ENCODE measurements at regions not wholly inside any gene's neighbourhood (a gene's known extent, or its start where the extent isn't known, plus 50 kb on each side); places are given as distances from the start of the nearest gene placed in this dataset.

DNA sequence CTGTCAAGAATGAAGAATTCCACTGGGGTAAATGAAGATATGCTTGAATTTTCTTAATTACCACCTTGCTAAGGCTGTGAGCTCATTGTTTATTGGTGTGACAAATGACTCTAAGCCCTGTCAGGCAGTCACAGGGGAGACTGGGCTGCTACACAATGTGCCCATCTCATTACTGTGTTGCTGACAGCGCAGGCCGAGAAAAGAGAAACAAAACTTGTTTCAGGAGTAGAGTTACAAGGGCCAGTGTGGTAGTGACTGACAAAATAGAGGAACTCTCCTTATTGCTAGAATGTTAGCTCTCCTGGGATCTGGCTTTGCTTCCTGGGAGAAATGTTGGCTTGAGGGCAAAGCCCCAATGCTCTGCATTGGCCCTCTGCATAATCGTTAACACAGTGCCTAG, 130.4 kb upstream of the CRBN start:
- no peak for TF ChIP-seq POLR2A (IDR thresholded peaks at IDR 0.05)
- TF ChIP-seq, protein P1, sequence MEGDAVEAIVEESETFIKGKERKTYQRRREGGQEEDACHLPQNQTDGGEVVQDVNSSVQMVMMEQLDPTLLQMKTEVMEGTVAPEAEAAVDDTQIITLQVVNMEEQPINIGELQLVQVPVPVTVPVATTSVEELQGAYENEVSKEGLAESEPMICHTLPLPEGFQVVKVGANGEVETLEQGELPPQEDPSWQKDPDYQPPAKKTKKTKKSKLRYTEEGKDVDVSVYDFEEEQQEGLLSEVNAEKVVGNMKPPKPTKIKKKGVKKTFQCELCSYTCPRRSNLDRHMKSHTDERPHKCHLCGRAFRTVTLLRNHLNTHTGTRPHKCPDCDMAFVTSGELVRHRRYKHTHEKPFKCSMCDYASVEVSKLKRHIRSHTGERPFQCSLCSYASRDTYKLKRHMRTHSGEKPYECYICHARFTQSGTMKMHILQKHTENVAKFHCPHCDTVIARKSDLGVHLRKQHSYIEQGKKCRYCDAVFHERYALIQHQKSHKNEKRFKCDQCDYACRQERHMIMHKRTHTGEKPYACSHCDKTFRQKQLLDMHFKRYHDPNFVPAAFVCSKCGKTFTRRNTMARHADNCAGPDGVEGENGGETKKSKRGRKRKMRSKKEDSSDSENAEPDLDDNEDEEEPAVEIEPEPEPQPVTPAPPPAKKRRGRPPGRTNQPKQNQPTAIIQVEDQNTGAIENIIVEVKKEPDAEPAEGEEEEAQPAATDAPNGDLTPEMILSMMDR (IDR thresholded peaks at IDR 0.05): no peak
- no peak for DNase-seq
- no peaks in the 10 kb centered on the region for H3K4me1 ChIP-seq
- no peaks in the 10 kb centered on the region for H3K36me3 ChIP-seq
- no peak overlapping the region for H3K4me3 ChIP-seq
- H3K27ac ChIP-seq: no peak overlapping the region
- no peaks in the 10 kb centered on the region for H3K27me3 ChIP-seq
- H3K9me3 ChIP-seq: no peaks in the 10 kb centered on the region

DNA sequence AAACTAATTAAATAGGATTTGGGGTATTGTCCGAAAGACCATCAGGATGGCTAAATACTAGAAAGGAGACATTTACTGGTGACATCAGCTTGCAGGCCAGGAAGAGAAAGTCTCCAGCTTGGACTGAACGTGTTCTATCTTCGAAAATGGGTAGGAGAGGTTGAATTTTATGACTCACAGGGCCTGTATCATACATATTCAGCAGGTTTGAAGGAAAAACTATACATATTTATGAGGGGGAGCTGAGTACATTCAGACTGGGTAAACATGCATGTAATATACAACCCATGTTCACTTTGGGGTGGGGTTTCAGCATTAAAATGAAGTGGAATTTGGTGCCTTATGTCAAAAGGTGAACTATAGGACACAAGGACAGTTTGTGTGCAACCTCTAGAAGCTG, 129.3 kb upstream of the CRBN start:
- no peak for DNase-seq
- no peak for TF ChIP-seq POLR2A (IDR thresholded peaks at IDR 0.05)
- TF ChIP-seq, protein P1 (IDR thresholded peaks at IDR 0.05): no peak
- no peaks in the 10 kb centered on the region for H3K9me3 ChIP-seq
- no peak overlapping the region for H3K4me3 ChIP-seq
- H3K4me1 ChIP-seq: no peaks in the 10 kb centered on the region
- H3K27me3 ChIP-seq: no peaks in the 10 kb centered on the region
- H3K36me3 ChIP-seq: no peaks in the 10 kb centered on the region
- no peak overlapping the region for H3K27ac ChIP-seq

DNA sequence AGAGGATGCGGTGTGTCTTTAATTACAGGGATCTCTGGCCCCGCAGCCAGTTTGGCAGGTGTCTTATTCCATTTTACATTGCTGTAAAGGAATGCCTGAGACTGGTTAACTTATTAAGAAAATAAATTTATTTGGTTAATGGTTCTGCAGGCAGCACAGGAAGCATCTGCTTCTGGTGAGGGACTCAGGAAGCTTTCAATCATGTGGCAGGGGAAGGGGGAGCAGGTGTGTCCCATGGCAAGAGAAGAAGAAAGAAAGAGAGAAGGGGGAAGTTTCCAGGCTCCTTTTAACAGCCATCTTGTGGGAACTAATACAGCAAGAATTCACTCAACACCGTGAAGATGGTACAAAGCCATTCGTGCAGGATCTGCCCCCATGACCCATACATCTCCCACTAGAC, 128.0 kb upstream of the CRBN start:
- H3K9me3 ChIP-seq: no peaks in the 10 kb centered on the region
- no peaks in the 10 kb centered on the region for H3K36me3 ChIP-seq
- H3K4me1 ChIP-seq: no peaks in the 10 kb centered on the region
- H3K27ac ChIP-seq: no peak overlapping the region
- TF ChIP-seq, protein P1 (IDR thresholded peaks at IDR 0.05): no peak
- TF ChIP-seq POLR2A (IDR thresholded peaks at IDR 0.05): no peak
- no peaks in the 10 kb centered on the region for H3K27me3 ChIP-seq
- H3K4me3 ChIP-seq: no peak overlapping the region
- DNase-seq: no peak

DNA sequence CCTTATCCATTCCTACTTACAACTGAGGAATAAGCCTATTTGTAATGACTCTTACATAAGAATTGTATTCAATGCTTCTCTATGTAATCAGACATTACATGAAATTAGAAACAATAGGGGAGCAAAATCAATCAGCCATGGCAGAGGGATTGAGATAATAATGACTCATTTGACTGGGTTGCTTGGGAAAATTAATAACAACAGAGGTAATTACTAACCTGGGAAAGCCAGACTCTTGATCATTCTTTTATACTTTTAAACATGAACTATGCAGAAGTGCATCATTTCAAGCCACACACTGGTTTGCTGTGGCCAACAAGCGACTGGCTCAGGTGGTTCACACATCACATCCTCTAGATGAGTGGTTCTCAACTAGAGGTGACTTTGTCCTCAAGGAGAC, 126.3 kb upstream of the CRBN start:
- H3K4me1 ChIP-seq: no peaks in the 10 kb centered on the region
- no peak overlapping the region for H3K4me3 ChIP-seq
- no peaks in the 10 kb centered on the region for H3K36me3 ChIP-seq
- H3K27me3 ChIP-seq: no peaks in the 10 kb centered on the region
- H3K27ac ChIP-seq: no peak overlapping the region
- H3K9me3 ChIP-seq: no peaks in the 10 kb centered on the region
- TF ChIP-seq, protein P1 (IDR thresholded peaks at IDR 0.05): no peak
- TF ChIP-seq POLR2A (IDR thresholded peaks at IDR 0.05): no peak
- no peak for DNase-seq

DNA sequence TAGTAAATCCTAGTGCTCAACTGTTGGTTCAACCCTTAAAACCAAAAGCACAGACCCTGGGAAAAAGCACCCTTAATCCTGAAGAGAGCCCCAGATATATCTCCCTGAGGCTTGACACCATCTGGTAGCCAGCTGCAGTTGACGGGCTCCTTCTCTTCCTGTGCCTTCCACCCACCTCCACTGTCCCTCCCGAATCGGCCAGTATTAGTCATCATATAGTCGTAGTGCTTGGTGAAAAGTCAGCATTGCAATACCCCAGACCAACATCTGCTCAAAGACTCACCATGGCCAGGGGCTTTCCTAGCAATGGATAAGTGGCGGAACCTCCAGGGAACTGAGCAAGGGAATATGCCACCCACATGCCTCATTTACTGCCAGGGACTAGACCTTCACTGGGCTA, 125.6 kb upstream of the CRBN start:
- no peaks in the 10 kb centered on the region for H3K4me1 ChIP-seq
- no peak overlapping the region for H3K27ac ChIP-seq
- no peak for DNase-seq
- H3K4me3 ChIP-seq: no peak overlapping the region
- no peaks in the 10 kb centered on the region for H3K36me3 ChIP-seq
- no peaks in the 10 kb centered on the region for H3K9me3 ChIP-seq
- no peaks in the 10 kb centered on the region for H3K27me3 ChIP-seq
- TF ChIP-seq, protein P1 (IDR thresholded peaks at IDR 0.05): no peak
- TF ChIP-seq POLR2A (IDR thresholded peaks at IDR 0.05): no peak

DNA sequence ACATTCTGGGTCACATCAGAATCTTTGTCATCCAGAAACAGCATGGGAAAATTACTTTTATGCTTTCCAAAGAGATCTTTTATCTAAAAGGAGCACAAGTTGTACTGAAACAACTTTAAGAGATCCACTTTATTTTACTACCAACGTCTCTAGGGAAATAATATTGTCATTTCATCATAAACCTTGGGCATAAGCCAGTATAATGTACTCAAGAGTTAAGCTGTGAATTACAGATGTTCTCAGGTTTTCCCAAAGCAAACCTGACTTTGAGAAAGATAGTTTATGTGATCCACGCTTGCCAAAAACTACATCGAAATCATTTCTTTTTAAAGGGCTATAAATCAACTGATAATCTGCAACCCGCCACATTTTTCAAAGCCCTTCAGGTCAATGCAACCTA, 124.1 kb upstream of the CRBN start:
- Histone ChIP-seq H3K9me3 (no peaks in the 10 kb centered on the region), H3K36me3 (no peaks in the 10 kb centered on the region), H3K27ac (no peak overlapping the region), H3K27me3 (no peaks in the 10 kb centered on the region), H3K4me3 (no peak overlapping the region), H3K4me1 (no peaks in the 10 kb centered on the region)
- DNase-seq: no peak
- TF ChIP-seq, protein P1 (IDR thresholded peaks at IDR 0.05): no peak
- no peak for TF ChIP-seq POLR2A (IDR thresholded peaks at IDR 0.05)

Data from Peyer's patch (tissue), 4 donors.